ENCODE measurements at regions not wholly inside any gene's neighbourhood (a gene's known extent, or its start where the extent isn't known, plus 50 kb on each side); places are given as distances from the start of the nearest gene placed in this dataset.

- in situ Hi-C loops (cut with MboI; ENCODE audit: low sequenced_read_pairs) (no loop called here), dilution Hi-C loops (cut with HindIII; ENCODE audit: low sequenced_read_pairs, unreplicated experiment) (no loop called here), intact Hi-C loops (cut with micrococcal nuclease) (no loop called here)
- no peaks in the 10 kb centered on the region for H3K9me1 ChIP-seq (ENCODE audit: insufficient read depth, low read length)
- no peak for DNase-seq
- no peak overlapping the region for H2AK9ac ChIP-seq (replicated peaks; ENCODE audit: low read depth, low read length, poor library complexity)
- H4K20me1 ChIP-seq (ENCODE audit: insufficient read depth, low read length), result no peaks in the 10 kb centered on the region
- H2BK120ac ChIP-seq (ENCODE audit: low read depth, low read length), result no peak overlapping the region
- H3K36me3 ChIP-seq (ENCODE audit: control insufficient read depth, insufficient read depth, low read length), result no peaks in the 10 kb centered on the region
- H3K9me3 ChIP-seq (ENCODE audit: control insufficient read depth, insufficient read depth, low read length), result no peaks in the 10 kb centered on the region
- no peak overlapping the region for H3K4ac ChIP-seq (ENCODE audit: low read depth, low read length)
- H3K14ac ChIP-seq (replicated peaks; ENCODE audit: low read depth, low read length), result no peak overlapping the region
- H4K8ac ChIP-seq (ENCODE audit: low read depth in 2 of 2, low read length in 2 of 2), result no peak overlapping the region
- no peak overlapping the region for H2BK15ac ChIP-seq (ENCODE audit: low read depth, low read length)
- no peaks in the 10 kb centered on the region for H3K4me1 ChIP-seq (ENCODE audit: control insufficient read depth, insufficient read depth, low read length)
- no peak overlapping the region for H2BK5ac ChIP-seq (ENCODE audit: low read depth, low read length, poor library complexity, severe bottlenecking)
- no peaks in the 10 kb centered on the region for H3K79me1 ChIP-seq (ENCODE audit: low read depth in 1 of 2, low read length in 2 of 2)
- H2BK20ac ChIP-seq (ENCODE audit: low read depth, low read length), result no peak overlapping the region
- H3K4me2 ChIP-seq (ENCODE audit: low read depth, low read length), result no peak overlapping the region
- no peak overlapping the region for H3K23ac ChIP-seq (ENCODE audit: low read depth, low read length)
- no peak overlapping the region for H4K5ac ChIP-seq (ENCODE audit: low read depth, low read length)
- H3K4me3 ChIP-seq (ENCODE audit: insufficient read depth, low read depth, low read length), result no peak overlapping the region
- ATAC-seq (ENCODE audit: low read depth), result no peak
- H3K9ac ChIP-seq (ENCODE audit: low read depth, low read length), result no peak overlapping the region
- H2AK5ac ChIP-seq (ENCODE audit: low read depth, low read length), result no peak overlapping the region
- no peak overlapping the region for H2AFZ ChIP-seq (replicated peaks; ENCODE audit: low read length, poor library complexity)
- no peak overlapping the region for H3K56ac ChIP-seq (ENCODE audit: extremely low read depth, insufficient read depth, low read length)
- no peaks in the 10 kb centered on the region for H3K27me3 ChIP-seq (ENCODE audit: control insufficient read depth, insufficient read depth, low read length)
- POLR2A ChIA-PET (ENCODE audit: unreplicated experiment), result no interaction called here
- TF ChIP-seq MXI1 (IDR thresholded peaks at IDR 0.05; ENCODE audit: borderline replicate concordance, low read depth, low read length) (no peak), RAD21 (IDR thresholded peaks at IDR 0.05; ENCODE audit: low read length) (no peak), RFX5 (IDR thresholded peaks at IDR 0.05; ENCODE audit: low read depth, low read length) (no peak)
- no peak overlapping the region for H3K18ac ChIP-seq (ENCODE audit: low read depth, low read length)
- WGBS, 2 experiments (ENCODE audit: extremely low coverage in 2 of 2, insufficient read length in 1 of 2), result no CpG with 5 or more reads among the region's 4 CpGs
- BruUV-seq (replicated peaks), result no TSS peak
- no peak overlapping the region for H3K27ac ChIP-seq (ENCODE audit: insufficient read depth, low read length)
- CTCF ChIA-PET, result no interaction called here
- no peak overlapping the region for H4K91ac ChIP-seq (ENCODE audit: insufficient read depth, low read depth, low read length)
These were observed 1358.8 kb downstream of the LRFN5 start for GRCh38 chr14:42965512-42965911.
